ENCODE measurements at regions not wholly inside any gene's neighbourhood (a gene's known extent, or its start where the extent isn't known, plus 50 kb on each side); places are given as distances from the start of the nearest gene placed in this dataset.

- no peak for TF ChIP-seq POLR2A (IDR thresholded peaks at IDR 0.05)
- TF ChIP-seq, protein P1, sequence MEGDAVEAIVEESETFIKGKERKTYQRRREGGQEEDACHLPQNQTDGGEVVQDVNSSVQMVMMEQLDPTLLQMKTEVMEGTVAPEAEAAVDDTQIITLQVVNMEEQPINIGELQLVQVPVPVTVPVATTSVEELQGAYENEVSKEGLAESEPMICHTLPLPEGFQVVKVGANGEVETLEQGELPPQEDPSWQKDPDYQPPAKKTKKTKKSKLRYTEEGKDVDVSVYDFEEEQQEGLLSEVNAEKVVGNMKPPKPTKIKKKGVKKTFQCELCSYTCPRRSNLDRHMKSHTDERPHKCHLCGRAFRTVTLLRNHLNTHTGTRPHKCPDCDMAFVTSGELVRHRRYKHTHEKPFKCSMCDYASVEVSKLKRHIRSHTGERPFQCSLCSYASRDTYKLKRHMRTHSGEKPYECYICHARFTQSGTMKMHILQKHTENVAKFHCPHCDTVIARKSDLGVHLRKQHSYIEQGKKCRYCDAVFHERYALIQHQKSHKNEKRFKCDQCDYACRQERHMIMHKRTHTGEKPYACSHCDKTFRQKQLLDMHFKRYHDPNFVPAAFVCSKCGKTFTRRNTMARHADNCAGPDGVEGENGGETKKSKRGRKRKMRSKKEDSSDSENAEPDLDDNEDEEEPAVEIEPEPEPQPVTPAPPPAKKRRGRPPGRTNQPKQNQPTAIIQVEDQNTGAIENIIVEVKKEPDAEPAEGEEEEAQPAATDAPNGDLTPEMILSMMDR (IDR thresholded peaks at IDR 0.05) = no peak
Measured at GRCh38 chr5:3185488-3185887, 410.1 kb upstream of the IRX1 start.

Data from lower leg skin (tissue), 3 donors.